ENCODE measurements at regions not wholly inside any gene's neighbourhood (a gene's known extent, or its start where the extent isn't known, plus 50 kb on each side); places are given as distances from the start of the nearest gene placed in this dataset.

DNA sequence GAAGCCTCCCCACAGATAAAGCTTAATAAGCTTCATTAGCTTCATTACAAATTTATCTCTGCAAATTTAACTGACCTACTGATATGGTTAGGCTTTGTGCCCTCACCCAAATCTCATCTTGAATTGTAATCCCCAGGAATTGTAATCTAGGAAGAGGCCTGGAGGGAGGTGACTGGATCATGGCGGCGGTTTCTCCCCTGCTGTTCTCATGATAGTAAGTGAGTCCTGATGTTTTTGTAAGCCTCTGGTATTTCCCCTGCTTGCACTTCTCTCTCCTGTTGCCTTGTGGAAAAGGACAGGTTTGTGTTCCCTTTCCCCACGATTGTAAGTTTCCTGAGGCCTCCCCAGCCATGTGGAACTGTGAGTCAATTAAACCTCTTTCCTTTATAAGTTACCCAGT is 226.1 kb upstream of the TTC14 start:
- no peak overlapping the region for H3K4me3 Mint-ChIP-seq
- peaks cover 2% of the 10 kb centered on the region for H3K27me3 Mint-ChIP-seq (ENCODE audit: insufficient read depth, low read depth, poor library complexity)
- Histone ChIP-seq H4K20me1 (replicated peaks; ENCODE audit: insufficient read depth) (no peaks in the 10 kb centered on the region), H3K4me2 (no peak overlapping the region), H3K27ac (ENCODE audit: low read depth) (no peak overlapping the region), H3K27me3 (ENCODE audit: insufficient read depth) (no peaks in the 10 kb centered on the region), H3K9me2 (ENCODE audit: insufficient read depth) (no peaks in the 10 kb centered on the region), H3K4me3 (no peak overlapping the region), H3K36me3 (ENCODE audit: insufficient read depth) (no peaks in the 10 kb centered on the region), H3F3A (replicated peaks; ENCODE audit: low read depth) (no peaks in the 10 kb centered on the region), H3K4me1 (ENCODE audit: insufficient read depth) (no peaks in the 10 kb centered on the region), H2AFZ (peak overlapping the region; percentile 35; the same call in 1 of the 2 replicates), H3K79me2 (replicated peaks; ENCODE audit: insufficient read depth) (no peaks in the 10 kb centered on the region)
- H3K27ac Mint-ChIP-seq: no peak overlapping the region
- DNase-seq (ENCODE audit: low spot score) (no peak), ATAC-seq (no peak)
- peaks cover 5% of the 10 kb centered on the region; the same call in 2 of the 3 replicates for H3K9me3 Mint-ChIP-seq
- no peak for TF ChIP-seq ZNF331 (CRISPR knock-in tag; IDR thresholded peaks at IDR 0.05; ENCODE audit: low read depth)
- no peak for TF ChIP-seq EZH2phosphoT487 (IDR thresholded peaks at IDR 0.05; ENCODE audit: unreplicated experiment)
- TF ChIP-seq ZNF114 (CRISPR knock-in tag; IDR thresholded peaks at IDR 0.05): no peak
- TF ChIP-seq ZNF462 (CRISPR knock-in tag; IDR thresholded peaks at IDR 0.05): no peak
- no peaks in the 10 kb centered on the region; the same call in 2 of the 3 replicates for H3K36me3 Mint-ChIP-seq (ENCODE audit: low read depth)
- H3K4me1 Mint-ChIP-seq: no peaks in the 10 kb centered on the region

- Histone ChIP-seq H3K9me2 (ENCODE audit: insufficient read depth) (no peaks in the 10 kb centered on the region), H3K79me2 (replicated peaks; ENCODE audit: insufficient read depth) (no peaks in the 10 kb centered on the region), H2AFZ (no peak overlapping the region), H3K4me2 (no peak overlapping the region), H3K4me1 (ENCODE audit: insufficient read depth) (peaks cover 5% of the 10 kb centered on the region; the same call in 1 of the 2 replicates), H3K27me3 (ENCODE audit: insufficient read depth) (no peaks in the 10 kb centered on the region), H4K20me1 (replicated peaks; ENCODE audit: insufficient read depth) (no peaks in the 10 kb centered on the region), H3K36me3 (ENCODE audit: insufficient read depth) (no peaks in the 10 kb centered on the region), H3K4me3 (no peak overlapping the region), H3F3A (replicated peaks; ENCODE audit: low read depth) (no peaks in the 10 kb centered on the region), H3K27ac (ENCODE audit: low read depth) (no peak overlapping the region)
- H3K4me1 Mint-ChIP-seq: peaks cover 10% of the 10 kb centered on the region
- H3K4me3 Mint-ChIP-seq: no peak overlapping the region
- H3K27me3 Mint-ChIP-seq (ENCODE audit: insufficient read depth, low read depth, poor library complexity): peaks cover 2% of the 10 kb centered on the region
- DNase-seq (ENCODE audit: low spot score) (no peak), ATAC-seq (no peak)
- H3K9me3 Mint-ChIP-seq: no peaks in the 10 kb centered on the region; the same call in 2 of the 3 replicates
- no peak overlapping the region for H3K27ac Mint-ChIP-seq
- no peaks in the 10 kb centered on the region for H3K36me3 Mint-ChIP-seq (ENCODE audit: low read depth)
- no peak for TF ChIP-seq POLR2AphosphoS5 (IDR thresholded peaks at IDR 0.05; ENCODE audit: low read depth)
- TF ChIP-seq CTCF (conservative IDR thresholded peaks at IDR 0.05; ENCODE audit: low read depth in 2 of 2): no peak
- TF ChIP-seq EZH2phosphoT487 (IDR thresholded peaks at IDR 0.05; ENCODE audit: unreplicated experiment): no peak
- TF ChIP-seq STAT1 (IDR thresholded peaks at IDR 0.05; ENCODE audit: unreplicated experiment): no peak
Measured at GRCh38 chr3:180378496-180378895, 223.5 kb upstream of the TTC14 start.

All from GM23338 (cell line).